NB4 (cell line): ENCODE measurements at regions not wholly inside any gene's neighbourhood (a gene's known extent, or its start where the extent isn't known, plus 50 kb on each side); places are given as distances from the start of the nearest gene placed in this dataset.

Source experiments
- MYC ChIP-seq: IDR thresholded peaks from 2 replicates; pipeline ENCODE4 v1.6.1; 2011; ENCODE audit warnings: low read depth, low read length
- POLR2A ChIP-seq: IDR thresholded peaks from 2 replicates; pipeline ENCODE4 v1.6.1; 2011; ENCODE audit warnings: mild to moderate bottlenecking; ENCODE audit not compliant: insufficient read length; ENCODE audit errors: extremely low read depth
- TF ChIP-seq, protein P1 (sequence below): IDR thresholded peaks from one replicate; pipeline ENCODE4 v1.5.1; 2012; ENCODE audit warnings: low read depth, low read length
- TF ChIP-seq, protein P2 (sequence below): IDR thresholded peaks from 2 replicates; pipeline ENCODE4 v1.6.1; 2011; ENCODE audit warnings: low read depth, low read length

GRCh38 chr12:13563743-13564125 lies 367.2 kb downstream of the EMP1 start:
- TF ChIP-seq, protein P1, sequence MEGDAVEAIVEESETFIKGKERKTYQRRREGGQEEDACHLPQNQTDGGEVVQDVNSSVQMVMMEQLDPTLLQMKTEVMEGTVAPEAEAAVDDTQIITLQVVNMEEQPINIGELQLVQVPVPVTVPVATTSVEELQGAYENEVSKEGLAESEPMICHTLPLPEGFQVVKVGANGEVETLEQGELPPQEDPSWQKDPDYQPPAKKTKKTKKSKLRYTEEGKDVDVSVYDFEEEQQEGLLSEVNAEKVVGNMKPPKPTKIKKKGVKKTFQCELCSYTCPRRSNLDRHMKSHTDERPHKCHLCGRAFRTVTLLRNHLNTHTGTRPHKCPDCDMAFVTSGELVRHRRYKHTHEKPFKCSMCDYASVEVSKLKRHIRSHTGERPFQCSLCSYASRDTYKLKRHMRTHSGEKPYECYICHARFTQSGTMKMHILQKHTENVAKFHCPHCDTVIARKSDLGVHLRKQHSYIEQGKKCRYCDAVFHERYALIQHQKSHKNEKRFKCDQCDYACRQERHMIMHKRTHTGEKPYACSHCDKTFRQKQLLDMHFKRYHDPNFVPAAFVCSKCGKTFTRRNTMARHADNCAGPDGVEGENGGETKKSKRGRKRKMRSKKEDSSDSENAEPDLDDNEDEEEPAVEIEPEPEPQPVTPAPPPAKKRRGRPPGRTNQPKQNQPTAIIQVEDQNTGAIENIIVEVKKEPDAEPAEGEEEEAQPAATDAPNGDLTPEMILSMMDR: no peak
- TF ChIP-seq, protein P2, sequence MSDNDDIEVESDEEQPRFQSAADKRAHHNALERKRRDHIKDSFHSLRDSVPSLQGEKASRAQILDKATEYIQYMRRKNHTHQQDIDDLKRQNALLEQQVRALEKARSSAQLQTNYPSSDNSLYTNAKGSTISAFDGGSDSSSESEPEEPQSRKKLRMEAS: no peak
- TF ChIP-seq POLR2A (no peak), MYC (no peak)
